ENCODE measurements at regions not wholly inside any gene's neighbourhood (a gene's known extent, or its start where the extent isn't known, plus 50 kb on each side); places are given as distances from the start of the nearest gene placed in this dataset.

- DNase-seq: no peak
- no peak overlapping the region for H3K27ac ChIP-seq
- intact Hi-C loops (cut with DNase I): no loop called here
- TF ChIP-seq, protein P1, sequence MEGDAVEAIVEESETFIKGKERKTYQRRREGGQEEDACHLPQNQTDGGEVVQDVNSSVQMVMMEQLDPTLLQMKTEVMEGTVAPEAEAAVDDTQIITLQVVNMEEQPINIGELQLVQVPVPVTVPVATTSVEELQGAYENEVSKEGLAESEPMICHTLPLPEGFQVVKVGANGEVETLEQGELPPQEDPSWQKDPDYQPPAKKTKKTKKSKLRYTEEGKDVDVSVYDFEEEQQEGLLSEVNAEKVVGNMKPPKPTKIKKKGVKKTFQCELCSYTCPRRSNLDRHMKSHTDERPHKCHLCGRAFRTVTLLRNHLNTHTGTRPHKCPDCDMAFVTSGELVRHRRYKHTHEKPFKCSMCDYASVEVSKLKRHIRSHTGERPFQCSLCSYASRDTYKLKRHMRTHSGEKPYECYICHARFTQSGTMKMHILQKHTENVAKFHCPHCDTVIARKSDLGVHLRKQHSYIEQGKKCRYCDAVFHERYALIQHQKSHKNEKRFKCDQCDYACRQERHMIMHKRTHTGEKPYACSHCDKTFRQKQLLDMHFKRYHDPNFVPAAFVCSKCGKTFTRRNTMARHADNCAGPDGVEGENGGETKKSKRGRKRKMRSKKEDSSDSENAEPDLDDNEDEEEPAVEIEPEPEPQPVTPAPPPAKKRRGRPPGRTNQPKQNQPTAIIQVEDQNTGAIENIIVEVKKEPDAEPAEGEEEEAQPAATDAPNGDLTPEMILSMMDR (IDR thresholded peaks at IDR 0.05): no peak
- TF ChIP-seq POLR2AphosphoS5 (IDR thresholded peaks at IDR 0.05) (no peak), POLR2A (IDR thresholded peaks at IDR 0.05) (no peak), EP300 (IDR thresholded peaks at IDR 0.05) (no peak)
- no peak overlapping the region for H3K4me3 ChIP-seq
- no peaks in the 10 kb centered on the region for H3K36me3 ChIP-seq
- WGBS, 2 donors: 81 to 91% methylated on average over 4 of the region's 4 CpGs
- peaks cover 0 to 10% (median 0%) of the 10 kb centered on the region in 4 donors for H3K4me1 ChIP-seq
- no peaks in the 10 kb centered on the region for H3K9me3 ChIP-seq
- H3K27me3 ChIP-seq: peaks cover 0 to 20% (median 0%) of the 10 kb centered on the region in 3 donors
Observed at GRCh38 chr11:135008412-135008811, 596.4 kb upstream of the B3GAT1 start.

DNA sequence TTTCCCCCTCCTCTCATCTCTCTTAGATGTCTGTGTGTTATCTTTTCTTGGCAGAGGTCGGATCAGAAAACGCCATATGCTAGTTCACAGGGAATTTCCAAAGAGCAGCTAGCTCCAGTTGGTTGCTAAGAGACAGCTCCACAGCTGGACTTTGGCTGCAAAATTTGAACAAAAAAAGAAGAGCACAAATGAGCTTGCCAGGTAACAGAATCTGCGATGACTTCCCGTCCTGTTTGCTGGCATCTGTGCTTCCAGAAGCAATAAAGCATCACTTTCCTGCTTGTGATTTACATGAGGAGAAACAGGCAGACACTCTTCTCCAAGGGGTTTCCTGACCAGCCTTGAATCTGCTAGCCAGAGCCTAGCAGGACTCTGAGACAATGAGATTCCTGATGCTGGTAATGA, 596.0 kb upstream of the B3GAT1 start:
- TF ChIP-seq POLR2A (IDR thresholded peaks at IDR 0.05) (no peak), POLR2AphosphoS5 (IDR thresholded peaks at IDR 0.05) (no peak), EP300 (IDR thresholded peaks at IDR 0.05) (no peak)
- TF ChIP-seq, protein P1 (IDR thresholded peaks at IDR 0.05): no peak
- peaks cover 0 to 10% (median 0%) of the 10 kb centered on the region in 4 donors for H3K4me1 ChIP-seq
- H3K27me3 ChIP-seq: peaks cover 0 to 20% (median 0%) of the 10 kb centered on the region in 3 donors
- H3K36me3 ChIP-seq: no peaks in the 10 kb centered on the region
- DNase-seq: no peak
- H3K4me3 ChIP-seq: no peak overlapping the region
- H3K9me3 ChIP-seq: no peaks in the 10 kb centered on the region
- intact Hi-C loops (cut with DNase I): no loop called here
- H3K27ac ChIP-seq: no peak overlapping the region
- 5 to 19% methylated on average over 4 of the region's 4 CpGs for WGBS, 2 donors

- intact Hi-C loops (cut with DNase I): no loop called here
- TF ChIP-seq EP300 (IDR thresholded peaks at IDR 0.05): no peak
- TF ChIP-seq POLR2AphosphoS5 (IDR thresholded peaks at IDR 0.05): no peak
- TF ChIP-seq, protein P1 (IDR thresholded peaks at IDR 0.05): no peak
- TF ChIP-seq POLR2A (IDR thresholded peaks at IDR 0.05): no peak
- 54 to 68% methylated on average over 4 of the region's 4 CpGs for WGBS, 2 donors
Observed at GRCh38 chr11:135006800-135007199, 594.8 kb upstream of the B3GAT1 start.

DNA sequence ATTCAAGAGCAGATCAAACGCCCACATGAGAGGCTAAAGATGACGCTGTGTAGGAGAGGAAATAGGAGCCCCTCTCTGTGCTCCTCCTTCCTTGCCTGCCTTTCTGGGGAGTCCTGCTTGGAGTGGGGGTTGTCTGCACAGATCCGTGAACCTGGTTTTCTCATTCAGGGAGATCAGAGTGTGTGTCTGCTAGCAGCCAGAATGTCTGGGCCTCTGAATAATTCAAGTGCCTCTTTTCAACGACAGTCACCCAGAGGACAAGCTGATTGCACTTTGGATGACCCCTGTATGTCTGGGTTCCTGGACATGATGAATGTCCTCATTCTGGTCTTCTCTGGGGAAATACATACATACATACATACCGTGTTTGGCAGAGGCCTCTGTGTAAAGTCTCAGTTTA, 592.5 kb upstream of the B3GAT1 start:
- TF ChIP-seq POLR2AphosphoS5 (IDR thresholded peaks at IDR 0.05) (no peak), POLR2A (IDR thresholded peaks at IDR 0.05) (no peak), EP300 (IDR thresholded peaks at IDR 0.05) (no peak)
- TF ChIP-seq, protein P1 (IDR thresholded peaks at IDR 0.05): no peak
- H3K4me1 ChIP-seq: peaks cover 0 to 10% (median 0%) of the 10 kb centered on the region in 4 donors
- no peaks in the 10 kb centered on the region for H3K9me3 ChIP-seq
- H3K4me3 ChIP-seq: no peak overlapping the region
- no peak overlapping the region for H3K27ac ChIP-seq
- peaks cover 0 to 20% (median 0%) of the 10 kb centered on the region in 3 donors for H3K27me3 ChIP-seq
- intact Hi-C loops (cut with DNase I): no loop called here
- no peak for DNase-seq
- no peaks in the 10 kb centered on the region for H3K36me3 ChIP-seq
- 62 to 66% methylated on average over 5 of the region's 5 CpGs for WGBS, 2 donors

More at GRCh38 chr11:135006800-135007199, 594.8 kb upstream of the B3GAT1 start:
- peaks cover 0 to 10% (median 0%) of the 10 kb centered on the region in 4 donors for H3K4me1 ChIP-seq
- H3K27ac ChIP-seq: no peak overlapping the region
- no peaks in the 10 kb centered on the region for H3K36me3 ChIP-seq
- peaks cover 0 to 20% (median 0%) of the 10 kb centered on the region in 3 donors for H3K27me3 ChIP-seq
- H3K4me3 ChIP-seq: no peak overlapping the region
- H3K9me3 ChIP-seq: no peaks in the 10 kb centered on the region
- DNase-seq: no peak

GRCh38 chr11:135002236-135002635, 590.2 kb upstream of the B3GAT1 start:
- intact Hi-C loops (cut with DNase I): no loop called here
- no peak for TF ChIP-seq POLR2A (IDR thresholded peaks at IDR 0.05)
- TF ChIP-seq, protein P1 (IDR thresholded peaks at IDR 0.05): no peak
- no peak for TF ChIP-seq POLR2AphosphoS5 (IDR thresholded peaks at IDR 0.05)
- TF ChIP-seq EP300 (IDR thresholded peaks at IDR 0.05): no peak
- no peaks in the 10 kb centered on the region for H3K9me3 ChIP-seq

More at GRCh38 chr11:135002236-135002635, 590.2 kb upstream of the B3GAT1 start:
- Histone ChIP-seq H3K4me1 (peaks cover 0 to under 1% (median 0%) of the 10 kb centered on the region in 4 donors), H3K36me3 (no peaks in the 10 kb centered on the region), H3K27ac (no peak overlapping the region), H3K27me3 (peaks cover 0 to 20% (median 0%) of the 10 kb centered on the region in 3 donors), H3K4me3 (no peak overlapping the region)
- no peak for DNase-seq

All from sigmoid colon (tissue), 6 donors.